OCI-LY7 (cell line): ENCODE measurements at regions not wholly inside any gene's neighbourhood (a gene's known extent, or its start where the extent isn't known, plus 50 kb on each side); places are given as distances from the start of the nearest gene placed in this dataset.

ENCODE experiments used
- BruUV-seq: library from RNA; stranded (reverse); fragments of 400-500 nt; replicated peaks from 2 replicates; lab custom pipeline; 2021; lab: Mats Ljungman, UMichigan
- CTCF ChIA-PET: fragments of 300-600 bp; sonication (Branson Sonifier 250); formaldehyde crosslinking; loops from one replicate; lab custom pipeline; 2022; ENCODE audit warnings: antibody characterized with exemption; ENCODE audit not compliant: unreplicated experiment; lab: Charles Lee
- POLR2A ChIA-PET: fragments of 300-600 bp; sonication (Branson Sonifier 250); formaldehyde crosslinking; loops from one replicate; lab custom pipeline; 2022; ENCODE audit warnings: antibody characterized with exemption; lab: Charles Lee
- DNase-seq: peaks from one replicate; pipeline ENCODE4 v3.0.0-alpha.2; 2015; ENCODE audit warnings: low spot score
- H2AFZ ChIP-seq: fragments of 200-600 bp; sonication (generic), shearing (Covaris generic); 2 replicates; pipeline ENCODE4 v1.6.1; 2014; ENCODE audit warnings: mild to moderate bottlenecking, antibody characterized with exemption, low read length, moderate library complexity
- H3K27ac ChIP-seq: fragments of 200-600 bp; sonication (generic); 2 replicates; pipeline ENCODE4 v1.5.1; 2014; ENCODE audit warnings: mixed run types, low read depth, mild to moderate bottlenecking, moderate library complexity, low read length, inconsistent platforms; ENCODE audit not compliant: poor library complexity, severe bottlenecking
- H3K36me3 ChIP-seq: fragments of 200-600 bp; sonication (generic); 2 replicates; pipeline ENCODE4 v1.6.1; 2014; ENCODE audit warnings: mild to moderate bottlenecking, antibody characterized with exemption, low read length, moderate library complexity, mixed read lengths; ENCODE audit not compliant: insufficient read depth
- H3K4me1 ChIP-seq: fragments of 200-600 bp; sonication (generic); 2 replicates; pipeline ENCODE4 v1.5.1; 2014; ENCODE audit warnings: mild to moderate bottlenecking, low read length; ENCODE audit not compliant: insufficient read depth, poor library complexity, severe bottlenecking
- H3K4me2 ChIP-seq: fragments of 200-600 bp; sonication (generic); 2 replicates; pipeline ENCODE4 v1.6.1; 2014; ENCODE audit warnings: mild to moderate bottlenecking, low read length
- H3K4me3 ChIP-seq: fragments of 200-600 bp; sonication (generic); 2 replicates; pipeline ENCODE4 v1.5.1; 2014; ENCODE audit warnings: mild to moderate bottlenecking, low read depth, low read length; ENCODE audit not compliant: poor library complexity, severe bottlenecking
- H3K79me2 ChIP-seq: fragments of 200-600 bp; sonication (generic); 2 replicates; pipeline ENCODE4 v1.6.1; 2016; ENCODE audit warnings: low read depth, mild to moderate bottlenecking, low read length, moderate library complexity, mixed read lengths; ENCODE audit not compliant: insufficient read depth
- H3K9me2 ChIP-seq: fragments of 200-600 bp; sonication (generic); 2 replicates; pipeline ENCODE4 v1.6.1; 2016; ENCODE audit warnings: mild to moderate bottlenecking, low read length, mixed read lengths; ENCODE audit not compliant: insufficient read depth
- H3K9me3 ChIP-seq: fragments of 200-600 bp; sonication (generic); 2 replicates; pipeline ENCODE4 v1.6.1; 2014; ENCODE audit warnings: mild to moderate bottlenecking, mixed run types, low read length, mixed read lengths
- H4K20me1 ChIP-seq: fragments of 200-600 bp; sonication (generic); 2 replicates; pipeline ENCODE4 v1.6.1; 2014; ENCODE audit warnings: mild to moderate bottlenecking, antibody characterized with exemption, low read length, moderate library complexity, mixed read lengths; ENCODE audit not compliant: insufficient read depth
- EZH2phosphoT487 ChIP-seq: fragments of 200-600 bp; sonication (generic); IDR thresholded peaks from 2 replicates; pipeline ENCODE4 v1.6.1; 2018; ENCODE audit warnings: low read depth, borderline replicate concordance, mild to moderate bottlenecking, mixed run types, antibody characterized with exemption, low read length, moderate library complexity, mixed read lengths
- intact Hi-C: fragments of 100-400 bp; cut with micrococcal nuclease; formaldehyde crosslinking; loops from one replicate; pipeline ENCODE4 v1.10.0; 2022; ENCODE audit not compliant: unreplicated experiment
- TF ChIP-seq, protein P1 (sequence below): fragments of 200-600 bp; sonication (generic); conservative IDR thresholded peaks from 2 replicates; pipeline ENCODE4 v1.5.1; 2014; ENCODE audit warnings: mild to moderate bottlenecking, antibody characterized with exemption, low read length, moderate library complexity, mixed read lengths

DNA sequence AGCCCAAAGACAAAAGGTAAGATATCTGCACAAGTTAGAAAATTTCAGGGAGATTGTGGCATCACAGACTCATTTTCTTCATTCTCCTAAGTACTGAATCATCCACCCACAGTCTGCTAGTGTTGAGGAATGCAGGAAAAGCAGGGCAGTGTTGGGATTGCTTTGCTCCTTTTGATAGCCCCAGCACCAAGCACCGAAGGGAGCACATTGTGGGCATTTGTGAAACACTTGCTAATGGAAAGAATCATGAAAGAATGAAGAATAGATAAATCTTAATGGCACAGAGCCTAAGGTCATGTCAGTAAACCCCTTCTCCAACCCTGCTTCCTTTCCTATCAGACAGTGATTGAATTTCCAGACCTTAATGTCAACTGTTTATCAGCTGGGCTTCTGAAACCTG lies 103.1 kb upstream of the GPRIN3 start:
- Histone ChIP-seq H3K9me3 (no peaks in the 10 kb centered on the region), H2AFZ (no peak overlapping the region), H3K36me3 (no peaks in the 10 kb centered on the region), H4K20me1 (no peaks in the 10 kb centered on the region), H3K4me1 (no peaks in the 10 kb centered on the region), H3K9me2 (no peaks in the 10 kb centered on the region), H3K4me2 (no peak overlapping the region), H3K4me3 (no peak overlapping the region), H3K79me2 (no peaks in the 10 kb centered on the region), H3K27ac (no peak overlapping the region)
- no peak for TF ChIP-seq EZH2phosphoT487
- TF ChIP-seq, protein P1, sequence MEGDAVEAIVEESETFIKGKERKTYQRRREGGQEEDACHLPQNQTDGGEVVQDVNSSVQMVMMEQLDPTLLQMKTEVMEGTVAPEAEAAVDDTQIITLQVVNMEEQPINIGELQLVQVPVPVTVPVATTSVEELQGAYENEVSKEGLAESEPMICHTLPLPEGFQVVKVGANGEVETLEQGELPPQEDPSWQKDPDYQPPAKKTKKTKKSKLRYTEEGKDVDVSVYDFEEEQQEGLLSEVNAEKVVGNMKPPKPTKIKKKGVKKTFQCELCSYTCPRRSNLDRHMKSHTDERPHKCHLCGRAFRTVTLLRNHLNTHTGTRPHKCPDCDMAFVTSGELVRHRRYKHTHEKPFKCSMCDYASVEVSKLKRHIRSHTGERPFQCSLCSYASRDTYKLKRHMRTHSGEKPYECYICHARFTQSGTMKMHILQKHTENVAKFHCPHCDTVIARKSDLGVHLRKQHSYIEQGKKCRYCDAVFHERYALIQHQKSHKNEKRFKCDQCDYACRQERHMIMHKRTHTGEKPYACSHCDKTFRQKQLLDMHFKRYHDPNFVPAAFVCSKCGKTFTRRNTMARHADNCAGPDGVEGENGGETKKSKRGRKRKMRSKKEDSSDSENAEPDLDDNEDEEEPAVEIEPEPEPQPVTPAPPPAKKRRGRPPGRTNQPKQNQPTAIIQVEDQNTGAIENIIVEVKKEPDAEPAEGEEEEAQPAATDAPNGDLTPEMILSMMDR, result no peak
- intact Hi-C loops, result no loop called here
- ChIA-PET CTCF (no interaction called here), POLR2A (interaction anchor here (1.2 kb wide), 1 partner anchor 13 kb away, joined by 3 read pairs; no protein-coding TSS in a partner anchor)
- BruUV-seq, result no TSS peak
- no peak for DNase-seq

DNA sequence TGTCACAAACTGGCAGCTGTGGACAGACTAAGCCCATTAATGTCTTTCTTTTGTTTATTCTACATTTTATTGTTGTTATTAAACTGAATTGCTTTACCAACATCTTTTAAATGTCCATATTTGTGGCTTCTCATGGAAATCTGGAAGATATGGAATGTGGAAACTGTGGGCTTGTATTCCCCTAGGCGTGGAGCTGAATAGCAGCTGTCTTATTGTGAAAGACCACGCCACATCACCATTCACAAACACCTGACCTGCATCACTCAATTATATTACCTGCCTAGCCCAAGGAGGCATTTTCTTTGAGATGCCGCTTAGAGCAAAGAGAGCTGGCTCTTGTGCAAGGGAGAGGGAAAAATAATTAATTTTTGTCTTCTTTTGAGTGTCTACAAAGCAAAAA lies 96.9 kb upstream of the GPRIN3 start:
- Histone ChIP-seq H4K20me1 (no peaks in the 10 kb centered on the region), H3K9me3 (no peaks in the 10 kb centered on the region), H3K4me2 (no peak overlapping the region), H3K27ac (no peak overlapping the region), H3K79me2 (no peaks in the 10 kb centered on the region), H2AFZ (no peak overlapping the region), H3K9me2 (no peaks in the 10 kb centered on the region), H3K4me3 (no peak overlapping the region), H3K4me1 (no peaks in the 10 kb centered on the region), H3K36me3 (no peaks in the 10 kb centered on the region)
- intact Hi-C loops, result no loop called here
- POLR2A ChIA-PET, result interaction anchor here (1.0 kb wide), 2 partner anchors 18 to 20 kb away, joined by 3 to 5 read pairs; no protein-coding TSS in a partner anchor
- BruUV-seq, result no TSS peak
- no peak for TF ChIP-seq EZH2phosphoT487
- TF ChIP-seq, protein P1, result no peak
- DNase-seq, result no peak
- CTCF ChIA-PET, result no interaction called here

DNA sequence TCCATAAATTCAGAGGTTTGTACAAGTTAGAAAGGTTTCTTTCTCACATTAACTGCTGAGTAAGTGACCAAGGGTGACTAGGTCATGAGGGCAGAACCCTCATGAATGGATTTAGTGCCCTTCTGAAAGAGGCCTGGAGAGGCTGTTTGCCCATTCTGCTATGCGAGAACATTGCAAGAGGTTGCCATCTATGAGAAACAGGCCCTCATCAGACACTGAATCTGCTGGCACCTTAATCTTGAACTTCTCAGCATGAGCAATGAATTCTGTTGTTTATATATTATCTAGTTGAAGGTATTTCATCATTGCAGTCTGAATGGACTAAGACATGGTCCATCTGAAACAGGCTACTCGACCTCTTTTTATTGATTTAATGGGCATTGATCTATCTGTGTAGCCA lies 96.2 kb upstream of the GPRIN3 start:
- H3K4me2 ChIP-seq, result no peak overlapping the region
- H3K36me3 ChIP-seq, result no peaks in the 10 kb centered on the region
- POLR2A ChIA-PET, result interaction anchor here (0.6 kb wide), 1 partner anchor 38 kb away, joined by 3 read pairs; no protein-coding TSS in a partner anchor
- H3K79me2 ChIP-seq, result no peaks in the 10 kb centered on the region
- DNase-seq, result no peak
- TF ChIP-seq, protein P1, result no peak
- no peak for TF ChIP-seq EZH2phosphoT487
- no peak overlapping the region for H3K4me3 ChIP-seq
- no peak overlapping the region for H2AFZ ChIP-seq
- H3K9me3 ChIP-seq, result no peaks in the 10 kb centered on the region
- no peaks in the 10 kb centered on the region for H4K20me1 ChIP-seq
- H3K4me1 ChIP-seq, result no peaks in the 10 kb centered on the region
- intact Hi-C loops, result no loop called here
- no peaks in the 10 kb centered on the region for H3K9me2 ChIP-seq
- CTCF ChIA-PET, result no interaction called here
- no TSS peak for BruUV-seq
- no peak overlapping the region for H3K27ac ChIP-seq
